HCT116 (cell line): ENCODE measurements at regions not wholly inside any gene's neighbourhood (a gene's known extent, or its start where the extent isn't known, plus 50 kb on each side); places are given as distances from the start of the nearest gene placed in this dataset.

ENCODE experiments used
- ATAC-seq: fragments of 200-7000 bp; cut with Tn5 transposase; 2 replicates; pipeline ENCODE4 v1.9.1; 2020; ENCODE audit warnings: mild to moderate bottlenecking, moderate library complexity
- BruUV-seq: library from RNA; stranded (reverse); fragments of 400-500 nt; replicated peaks from 2 replicates; lab custom pipeline; 2021; lab: Mats Ljungman, UMichigan
- CTCF ChIA-PET: fragments of 300-600 bp; sonication (Branson Sonifier 250); formaldehyde crosslinking; loops from one replicate; lab custom pipeline; 2021; ENCODE audit warnings: antibody characterized with exemption; lab: Charles Lee
- POLR2A ChIA-PET: fragments of 300-600, 350-600 bp; sonication (Branson Sonifier 250); formaldehyde crosslinking; loops from one replicate; lab custom pipeline; 2021; ENCODE audit warnings: antibody characterized with exemption; lab: Charles Lee
- RAD21 ChIA-PET, 2 experiments: fragments of 300-600 bp; sonication (Branson Sonifier 250); formaldehyde crosslinking; loops; one replicate each; lab custom pipeline; 2023; ENCODE audit warnings: low total read pairs in 2 of 2; ENCODE audit not compliant: uncharacterized antibody in 2 of 2, unreplicated experiment in 2 of 2, low non-redundant PET in 1 of 2; lab: Charles Lee
- DNase-seq: peaks from one replicate; pipeline ENCODE4 v3.0.0-alpha.2; 2010; ENCODE audit warnings: low read depth, low spot score
- H2AFZ ChIP-seq: fragments of 200-600 bp; shearing (Covaris generic), sonication (generic); 2 replicates; pipeline ENCODE4 v1.6.1; 2017; ENCODE audit warnings: low read depth, mixed run types, mixed read lengths, antibody characterized with exemption, low read length; ENCODE audit not compliant: poor library complexity, severe bottlenecking
- H3K27ac ChIP-seq: 2 replicates; pipeline ENCODE4 v1.5.1; 2012; ENCODE audit warnings: low read depth, low read length
- H3K27me3 ChIP-seq: fragments of 200-600 bp; sonication (generic); 2 replicates; pipeline ENCODE4 v1.6.1; 2016; ENCODE audit warnings: mixed run types, low read length, mixed read lengths; ENCODE audit not compliant: insufficient read depth
- H3K36me3 ChIP-seq, 2 experiments: fragments of 200-500 bp in 1 of 2; fragments of 200-600 bp in 1 of 2; sonication (Bioruptor generic) in 1 of 2; sonication (generic) in 1 of 2; 2 replicates each; pipeline versions ENCODE4 v1.5.1 to v1.6.1; 2014 to 2016; ENCODE audit warnings: low read length in 2 of 2, inconsistent platforms in 1 of 2, mixed read lengths in 1 of 2, mixed run types in 1 of 2; ENCODE audit not compliant: insufficient read depth in 2 of 2, control insufficient read depth in 1 of 2
- H3K4me1 ChIP-seq, 2 experiments: fragments of 200-600 bp in 1 of 2; sonication (generic) in 1 of 2; 2 replicates each; pipeline versions ENCODE4 v1.5.1 to v1.6.1; 2012 to 2017; ENCODE audit warnings: low read length in 2 of 2, inconsistent platforms in 1 of 2, mild to moderate bottlenecking in 1 of 2, mixed read lengths in 1 of 2, mixed run types in 1 of 2, moderate library complexity in 1 of 2; ENCODE audit not compliant: insufficient read depth in 2 of 2, control insufficient read depth in 1 of 2
- H3K4me2 ChIP-seq: fragments of 200-600 bp; sonication (generic); 2 replicates; pipeline ENCODE4 v1.6.1; 2017; ENCODE audit warnings: mixed run types, low read length, mixed read lengths
- H3K4me3 ChIP-seq, 2 experiments: fragments of 200-600 bp in 1 of 2; sonication (generic) in 1 of 2; replicated peaks in 1 of 2; 2 replicates each; pipeline ENCODE4 v1.5.1; 2011 to 2016; ENCODE audit warnings: low read length in 2 of 2, control low read depth in 1 of 2, low read depth in 1 of 2, mild to moderate bottlenecking in 1 of 2, mixed read lengths in 1 of 2, mixed run types in 1 of 2
- H3K79me2 ChIP-seq: fragments of 200-600 bp; sonication (generic); 2 replicates; pipeline ENCODE4 v1.6.1; 2017; ENCODE audit warnings: mild to moderate bottlenecking, mixed run types, low read length, moderate library complexity, mixed read lengths; ENCODE audit not compliant: insufficient read depth
- H3K9ac ChIP-seq: fragments of 200-600 bp; sonication (generic); 2 replicates; pipeline ENCODE4 v1.6.1; 2016; ENCODE audit warnings: low read length, mixed read lengths
- H3K9me2 ChIP-seq: fragments of 200-600 bp; sonication (generic), shearing (Covaris generic); 2 replicates; pipeline ENCODE4 v1.6.1; 2017; ENCODE audit warnings: mixed run types, mild to moderate bottlenecking, moderate library complexity; ENCODE audit not compliant: insufficient read depth
- H3K9me3 ChIP-seq, 2 experiments: fragments of 200-500 bp in 1 of 2; fragments of 200-600 bp in 1 of 2; sonication (Bioruptor generic) in 1 of 2; sonication (generic) in 1 of 2; 2 replicates each; pipeline ENCODE4 v1.6.1; 2014 to 2017; ENCODE audit warnings: low read length in 2 of 2, mixed read lengths in 2 of 2, inconsistent platforms in 1 of 2, low read depth in 1 of 2, mild to moderate bottlenecking in 1 of 2, mixed run types in 1 of 2, moderate library complexity in 1 of 2; ENCODE audit not compliant: control insufficient read depth in 1 of 2, insufficient read depth in 1 of 2
- H4K20me1 ChIP-seq: fragments of 200-600 bp; sonication (generic), shearing (Covaris generic); 2 replicates; pipeline ENCODE4 v1.6.1; 2017; ENCODE audit warnings: mixed run types, mild to moderate bottlenecking, moderate library complexity; ENCODE audit not compliant: insufficient read depth
- CBX3 ChIP-seq: IDR thresholded peaks from 2 replicates; pipeline ENCODE4 v1.6.1; 2012; ENCODE audit warnings: low read depth
- CEBPB ChIP-seq: IDR thresholded peaks from 2 replicates; pipeline ENCODE4 v1.6.1; 2012; ENCODE audit warnings: low read depth
- CTCF ChIP-seq, 3 experiments: fragments of 200-600 bp in 1 of 3; sonication (generic) in 1 of 3; IDR thresholded peaks in 2 of 3; conservative IDR thresholded peaks in 1 of 3; 2 replicates each; pipeline ENCODE4 v1.5.1; 2012 to 2017; ENCODE audit warnings: low read depth in 2 of 3, low read length in 2 of 3, antibody characterized with exemption in 1 of 3, borderline replicate concordance in 1 of 3, control low read depth in 1 of 3, mild to moderate bottlenecking in 1 of 3, mixed read lengths in 1 of 3, mixed run types in 1 of 3, moderate library complexity in 1 of 3; ENCODE audit not compliant: insufficient read depth in 1 of 3
- EGR1 ChIP-seq: IDR thresholded peaks from 2 replicates; pipeline ENCODE4 v1.6.1; 2012; ENCODE audit warnings: low read depth
- EZH2 ChIP-seq: fragments of 200-600 bp; sonication (generic); IDR thresholded peaks from 2 replicates; pipeline ENCODE4 v1.6.1; 2017; ENCODE audit warnings: antibody characterized with exemption, mixed run types
- POLR2A ChIP-seq: IDR thresholded peaks from 2 replicates; pipeline ENCODE4 v1.7.0; 2011; ENCODE audit warnings: borderline replicate concordance; ENCODE audit not compliant: insufficient read depth, insufficient read length; ENCODE audit errors: extremely low read depth
- POLR2AphosphoS5 ChIP-seq: IDR thresholded peaks from 2 replicates; pipeline ENCODE4 v1.6.1; 2011; ENCODE audit warnings: mild to moderate bottlenecking, low read depth, low read length, moderate library complexity
- RAD21 ChIP-seq: IDR thresholded peaks from 2 replicates; pipeline ENCODE4 v1.6.1; 2012; ENCODE audit warnings: low read depth, mild to moderate bottlenecking
- SRF ChIP-seq: IDR thresholded peaks from 2 replicates; pipeline ENCODE4 v1.6.1; 2012; ENCODE audit warnings: low read depth
- TCF7L2 ChIP-seq: IDR thresholded peaks from 2 replicates; pipeline ENCODE4 v1.7.0; 2011; ENCODE audit warnings: borderline replicate concordance, inconsistent platforms; ENCODE audit not compliant: insufficient read depth, insufficient read length; ENCODE audit errors: extremely low read depth
- ZFX ChIP-seq: fragments of 450-650 bp; IDR thresholded peaks from 2 replicates; pipeline ENCODE4 v1.6.1; 2017
- ZNF274 ChIP-seq: fragments of 200-500 bp; sonication (Bioruptor generic); IDR thresholded peaks from 2 replicates; pipeline ENCODE4 v1.6.1; 2014; ENCODE audit warnings: mild to moderate bottlenecking, low read depth, low read length, inconsistent platforms
- intact Hi-C: fragments of 100-400 bp; cut with micrococcal nuclease; formaldehyde crosslinking; loops from 2 replicates; pipeline ENCODE4 v1.10.0; 2022
- TF ChIP-seq, protein P1 (sequence below): IDR thresholded peaks from 2 replicates; pipeline ENCODE4 v1.6.1; 2012; ENCODE audit warnings: low read depth
- TF ChIP-seq, protein P2 (sequence below): IDR thresholded peaks from 2 replicates; pipeline ENCODE4 v1.6.1; 2011; ENCODE audit warnings: mild to moderate bottlenecking, low read length, moderate library complexity; ENCODE audit not compliant: insufficient replicate concordance; ENCODE audit errors: extremely low read depth

DNA sequence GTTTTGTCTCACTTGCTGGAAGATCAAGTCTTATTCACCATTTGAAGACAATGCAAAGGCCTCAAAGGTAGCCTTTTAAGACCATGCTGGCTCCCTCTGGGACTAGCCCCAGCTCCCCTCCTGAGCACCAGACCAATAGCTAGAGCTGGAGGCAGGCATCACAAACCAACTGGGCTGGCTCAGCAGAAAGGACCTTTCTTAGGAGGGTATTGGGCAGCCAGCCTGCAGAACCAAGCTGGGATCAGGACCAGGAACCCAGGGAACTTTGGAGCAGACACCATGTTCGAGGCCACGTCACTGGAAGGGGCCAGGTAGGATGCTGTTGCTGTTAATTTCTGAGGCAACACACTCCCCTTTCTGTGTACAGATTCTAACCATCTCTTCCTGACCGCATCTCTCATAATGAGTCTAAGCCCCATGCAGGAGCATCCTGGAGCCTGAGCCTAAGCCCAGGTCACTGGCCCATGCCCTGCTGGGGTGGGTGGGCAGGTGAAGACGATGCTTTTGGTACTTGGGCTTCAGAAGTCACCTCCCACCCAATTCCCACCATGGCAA, 81.4 kb upstream of the KLF13 start:
- H3K27me3 ChIP-seq = 0 out of 2 replicates have a peak, but pooled peaks cover 3% of the 10 kb centered on the region
- no peak overlapping the region for H3K27ac ChIP-seq
- ChIA-PET RAD21 (no interaction called here), CTCF (no interaction called here), POLR2A (no interaction called here)
- H3K36me3 ChIP-seq = no peaks in the 10 kb centered on the region
- intact Hi-C loops = no loop called here
- H3K4me1 ChIP-seq = no peaks in the 10 kb centered on the region
- TF ChIP-seq CEBPB (no peak), CBX3 (no peak), EGR1 (no peak), EZH2 (no peak), CTCF (IDR thresholded peaks at IDR 0.05 in 2 of 3, conservative IDR thresholded peaks at IDR 0.05 in 1 of 3; ENCODE audit: borderline replicate concordance in 1 of 3, insufficient read depth in 1 of 3, low read depth in 2 of 3, low read length in 2 of 3) (no peak), POLR2AphosphoS5 (no peak), POLR2A (no peak), ZNF274 (no peak), SRF (no peak), ZFX (no peak), RAD21 (no peak), TCF7L2 (no peak)
- TF ChIP-seq, protein P1, sequence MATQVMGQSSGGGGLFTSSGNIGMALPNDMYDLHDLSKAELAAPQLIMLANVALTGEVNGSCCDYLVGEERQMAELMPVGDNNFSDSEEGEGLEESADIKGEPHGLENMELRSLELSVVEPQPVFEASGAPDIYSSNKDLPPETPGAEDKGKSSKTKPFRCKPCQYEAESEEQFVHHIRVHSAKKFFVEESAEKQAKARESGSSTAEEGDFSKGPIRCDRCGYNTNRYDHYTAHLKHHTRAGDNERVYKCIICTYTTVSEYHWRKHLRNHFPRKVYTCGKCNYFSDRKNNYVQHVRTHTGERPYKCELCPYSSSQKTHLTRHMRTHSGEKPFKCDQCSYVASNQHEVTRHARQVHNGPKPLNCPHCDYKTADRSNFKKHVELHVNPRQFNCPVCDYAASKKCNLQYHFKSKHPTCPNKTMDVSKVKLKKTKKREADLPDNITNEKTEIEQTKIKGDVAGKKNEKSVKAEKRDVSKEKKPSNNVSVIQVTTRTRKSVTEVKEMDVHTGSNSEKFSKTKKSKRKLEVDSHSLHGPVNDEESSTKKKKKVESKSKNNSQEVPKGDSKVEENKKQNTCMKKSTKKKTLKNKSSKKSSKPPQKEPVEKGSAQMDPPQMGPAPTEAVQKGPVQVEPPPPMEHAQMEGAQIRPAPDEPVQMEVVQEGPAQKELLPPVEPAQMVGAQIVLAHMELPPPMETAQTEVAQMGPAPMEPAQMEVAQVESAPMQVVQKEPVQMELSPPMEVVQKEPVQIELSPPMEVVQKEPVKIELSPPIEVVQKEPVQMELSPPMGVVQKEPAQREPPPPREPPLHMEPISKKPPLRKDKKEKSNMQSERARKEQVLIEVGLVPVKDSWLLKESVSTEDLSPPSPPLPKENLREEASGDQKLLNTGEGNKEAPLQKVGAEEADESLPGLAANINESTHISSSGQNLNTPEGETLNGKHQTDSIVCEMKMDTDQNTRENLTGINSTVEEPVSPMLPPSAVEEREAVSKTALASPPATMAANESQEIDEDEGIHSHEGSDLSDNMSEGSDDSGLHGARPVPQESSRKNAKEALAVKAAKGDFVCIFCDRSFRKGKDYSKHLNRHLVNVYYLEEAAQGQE = no peak
- TF ChIP-seq, protein P2, sequence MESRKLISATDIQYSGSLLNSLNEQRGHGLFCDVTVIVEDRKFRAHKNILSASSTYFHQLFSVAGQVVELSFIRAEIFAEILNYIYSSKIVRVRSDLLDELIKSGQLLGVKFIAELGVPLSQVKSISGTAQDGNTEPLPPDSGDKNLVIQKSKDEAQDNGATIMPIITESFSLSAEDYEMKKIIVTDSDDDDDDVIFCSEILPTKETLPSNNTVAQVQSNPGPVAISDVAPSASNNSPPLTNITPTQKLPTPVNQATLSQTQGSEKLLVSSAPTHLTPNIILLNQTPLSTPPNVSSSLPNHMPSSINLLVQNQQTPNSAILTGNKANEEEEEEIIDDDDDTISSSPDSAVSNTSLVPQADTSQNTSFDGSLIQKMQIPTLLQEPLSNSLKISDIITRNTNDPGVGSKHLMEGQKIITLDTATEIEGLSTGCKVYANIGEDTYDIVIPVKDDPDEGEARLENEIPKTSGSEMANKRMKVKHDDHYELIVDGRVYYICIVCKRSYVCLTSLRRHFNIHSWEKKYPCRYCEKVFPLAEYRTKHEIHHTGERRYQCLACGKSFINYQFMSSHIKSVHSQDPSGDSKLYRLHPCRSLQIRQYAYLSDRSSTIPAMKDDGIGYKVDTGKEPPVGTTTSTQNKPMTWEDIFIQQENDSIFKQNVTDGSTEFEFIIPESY = no peak
- H3K79me2 ChIP-seq = no peaks in the 10 kb centered on the region
- no peaks in the 10 kb centered on the region for H4K20me1 ChIP-seq
- H3K4me3 ChIP-seq = no peak overlapping the region
- BruUV-seq = no TSS peak
- H3K9me3 ChIP-seq = no peaks in the 10 kb centered on the region
- H3K9ac ChIP-seq = no peak overlapping the region
- no peak overlapping the region for H2AFZ ChIP-seq
- H3K4me2 ChIP-seq = no peak overlapping the region
- H3K9me2 ChIP-seq = no peaks in the 10 kb centered on the region
- ATAC-seq = no peak
- no peak for DNase-seq
